ENCODE measurements at regions not wholly inside any gene's neighbourhood (a gene's known extent, or its start where the extent isn't known, plus 50 kb on each side); places are given as distances from the start of the nearest gene placed in this dataset.

GRCh38 chr11:13073119-13073981 is 64.2 kb downstream of the RASSF10 start:
- Histone ChIP-seq H3K4me3 (replicated peaks in 1 of 3; ENCODE audit: insufficient read depth in 1 of 3, low read depth in 1 of 3, low read length in 3 of 3) (no peak overlapping the region), H3K9me3 (replicated peaks; ENCODE audit: control insufficient read depth, insufficient read depth, low read length) (no peaks in the 10 kb centered on the region), H3K9ac (replicated peaks; ENCODE audit: extremely low read depth, insufficient read depth, low read length) (no peak overlapping the region), H3K4me2 (ENCODE audit: insufficient read depth, low read length) (no peak overlapping the region), H4K20me1 (replicated peaks; ENCODE audit: control insufficient read depth, extremely low read depth, insufficient read depth, low read length) (no peaks in the 10 kb centered on the region), H3K36me3 (ENCODE audit: control insufficient read depth in 2 of 2, extremely low read depth in 1 of 2, insufficient read depth in 2 of 2, low read length in 2 of 2) (no peaks in the 10 kb centered on the region), H2AFZ (ENCODE audit: low read depth, low read length) (no peak overlapping the region), H3K27me3 (ENCODE audit: control insufficient read depth in 2 of 2, insufficient read depth in 2 of 2, low read length in 2 of 2) (peaks cover 20 to 25% of the 10 kb centered on the region in 2 experiments), H3K79me2 (ENCODE audit: control insufficient read depth, insufficient read depth, low read length) (no peaks in the 10 kb centered on the region), H3K4me1 (ENCODE audit: control insufficient read depth, extremely low read depth, insufficient read depth, low read length) (no peaks in the 10 kb centered on the region), H3K27ac (ENCODE audit: insufficient read depth, low read depth, low read length) (no peak overlapping the region), H3K9me1 (replicated peaks; ENCODE audit: control insufficient read depth, extremely low read depth, insufficient read depth, low read length) (no peaks in the 10 kb centered on the region)
- dilution Hi-C loops (cut with MboI; ENCODE audit: extremely low pct_ligation_motif_present, low sequenced_read_pairs) (no loop called here), intact Hi-C loops (cut with micrococcal nuclease) (no loop called here)
- DNase-seq (ENCODE audit: low read depth, low spot score) (peak; percentile 16), FAIRE-seq (no peak)
- POLR2A ChIA-PET = no interaction called here
- BruUV-seq (replicated peaks) = no TSS peak
- CTCF ChIA-PET = no interaction called here
- TF ChIP-seq EZH2 (IDR thresholded peaks at IDR 0.05; ENCODE audit: borderline replicate concordance, low read depth, low read length, severe bottlenecking) = no peak
- TF ChIP-seq CTCF (IDR thresholded peaks at IDR 0.05; ENCODE audit: extremely low read depth in 1 of 2, insufficient read depth in 1 of 2, low read depth in 1 of 2, low read length in 2 of 2) = no peak
- no peak for TF ChIP-seq POLR2AphosphoS5 (IDR thresholded peaks at IDR 0.05; ENCODE audit: insufficient read depth, low read depth, low read length)
- no peak for TF ChIP-seq GATA2 (IDR thresholded peaks at IDR 0.05; ENCODE audit: insufficient read depth, insufficient read length, low read depth, low read length)
- TF ChIP-seq FOS (IDR thresholded peaks at IDR 0.05; ENCODE audit: borderline replicate concordance, insufficient read depth, low read length) = no peak
- no peak for TF ChIP-seq JUN (IDR thresholded peaks at IDR 0.05; ENCODE audit: borderline replicate concordance, insufficient read depth, insufficient read length, low read depth)
- TF ChIP-seq MAX (IDR thresholded peaks at IDR 0.05; ENCODE audit: insufficient read depth, insufficient read length) = no peak
- no peak for TF ChIP-seq MYC (IDR thresholded peaks at IDR 0.05; ENCODE audit: low read depth, low read length)
- no peak for TF ChIP-seq POLR2A (IDR thresholded peaks at IDR 0.05; ENCODE audit: low read depth, low read length)

Measured in endothelial cell of umbilical vein (primary cell).